Cardiac fibroblast (primary cell): ENCODE measurements at regions not wholly inside any gene's neighbourhood (a gene's known extent, or its start where the extent isn't known, plus 50 kb on each side); places are given as distances from the start of the nearest gene placed in this dataset.

Experiments
- DNase-seq, 2 donors: peaks; one replicate each; pipeline versions ENCODE4 v3.0.0 to v3.0.0-alpha.2; 2010; ENCODE audit warnings: low read depth in 2 of 2
- H3K4me3 ChIP-seq, 2 donors: replicated peaks in 1 of 2; 1 replicate in 1 of 2; 2 replicates in 1 of 2; pipeline ENCODE4 v1.5.1; 2011; ENCODE audit warnings: low read depth in 2 of 2, low read length in 2 of 2, mild to moderate bottlenecking in 2 of 2, moderate library complexity in 1 of 2
- CTCF ChIP-seq: IDR thresholded peaks from one replicate; pipeline ENCODE4 v1.5.1; 2011; ENCODE audit warnings: low read depth, mild to moderate bottlenecking, low read length, inconsistent platforms

GRCh38 chr5:10866913-10867312, 105.9 kb upstream of the DAP start:
- DNase-seq, result no peak
- no peak for TF ChIP-seq CTCF
- H3K4me3 ChIP-seq, result no peak overlapping the region

GRCh38 chr5:10863763-10864383, 102.8 kb upstream of the DAP start:
- peak; percentile 86 for TF ChIP-seq CTCF
- peak; percentile 24 to 70 for DNase-seq

GRCh38 chr5:10862085-10862484, 101.1 kb upstream of the DAP start:
- no peak for TF ChIP-seq CTCF
- H3K4me3 ChIP-seq, result no peak overlapping the region
- DNase-seq, result no peak

More at GRCh38 chr5:10863763-10864383, 102.8 kb upstream of the DAP start:
- no peak overlapping the region for H3K4me3 ChIP-seq

GRCh38 chr5:10861423-10861790, 100.4 kb upstream of the DAP start:
- no peak for TF ChIP-seq CTCF
- H3K4me3 ChIP-seq, result no peak overlapping the region
- no peak for DNase-seq

- TF ChIP-seq CTCF, result no peak
- H3K4me3 ChIP-seq, result no peak overlapping the region
- peak in 1 of 2 donors; percentile 46 for DNase-seq
Observed at GRCh38 chr5:10860645-10861422, 99.8 kb upstream of the DAP start.

GRCh38 chr5:10860196-10860543, 99.1 kb upstream of the DAP start:
- DNase-seq, result no peak
- TF ChIP-seq CTCF, result no peak
- no peak overlapping the region for H3K4me3 ChIP-seq
